ENCODE measurements at regions not wholly inside any gene's neighbourhood (a gene's known extent, or its start where the extent isn't known, plus 50 kb on each side); places are given as distances from the start of the nearest gene placed in this dataset.

- no peak overlapping the region for H3K4me3 ChIP-seq (replicated peaks in 1 of 4; ENCODE audit: control extremely low read depth in 1 of 4, insufficient read depth in 1 of 4, low read depth in 3 of 4, low read length in 4 of 4)
- H4K20me1 ChIP-seq (ENCODE audit: control insufficient read depth, extremely low read depth, insufficient read depth, low read length), result no peaks in the 10 kb centered on the region
- H3K79me2 ChIP-seq (ENCODE audit: control insufficient read depth, insufficient read depth, low read length), result no peaks in the 10 kb centered on the region
- no peaks in the 10 kb centered on the region for H3K4me1 ChIP-seq (ENCODE audit: control insufficient read depth, extremely low read depth, insufficient read depth, low read length)
- no peaks in the 10 kb centered on the region for H3K9me3 ChIP-seq (ENCODE audit: control insufficient read depth, insufficient read depth, low read depth, low read length)
- no peaks in the 10 kb centered on the region for H3K36me3 ChIP-seq (ENCODE audit: control insufficient read depth, insufficient read depth, low read length)
- TF ChIP-seq CTCF (conservative IDR thresholded peaks at IDR 0.05 in 1 of 2, IDR thresholded peaks at IDR 0.05 in 1 of 2; ENCODE audit: low read depth in 1 of 2, low read length in 2 of 2), result no peak
- no peak for TF ChIP-seq EZH2 (IDR thresholded peaks at IDR 0.05; ENCODE audit: low read length, missing control alignments)
- H2AFZ ChIP-seq (ENCODE audit: low read length), result no peak overlapping the region
- H3K27ac ChIP-seq (ENCODE audit: insufficient read depth, low read length), result no peak overlapping the region
- no peaks in the 10 kb centered on the region for H3K27me3 ChIP-seq (ENCODE audit: control insufficient read depth, insufficient read depth, low read length)
- H3K9ac ChIP-seq (ENCODE audit: insufficient read depth, low read length), result no peak overlapping the region
- H3K4me2 ChIP-seq (ENCODE audit: extremely low read depth, insufficient read depth, low read length), result no peak overlapping the region
- DNase-seq (ENCODE audit: low read depth in 2 of 2), result no peak
These were observed 237.9 kb downstream of the HDGFL1 start for GRCh38 chr6:22807261-22807660.

GRCh38 chr6:22807818-22808217, 238.5 kb downstream of the HDGFL1 start:
- Histone ChIP-seq H3K27ac (ENCODE audit: insufficient read depth, low read length) (no peak overlapping the region), H2AFZ (ENCODE audit: low read length) (no peak overlapping the region), H3K9ac (ENCODE audit: insufficient read depth, low read length) (no peak overlapping the region), H3K27me3 (ENCODE audit: control insufficient read depth, insufficient read depth, low read length) (no peaks in the 10 kb centered on the region), H3K4me1 (ENCODE audit: control insufficient read depth, extremely low read depth, insufficient read depth, low read length) (no peaks in the 10 kb centered on the region), H3K79me2 (ENCODE audit: control insufficient read depth, insufficient read depth, low read length) (no peaks in the 10 kb centered on the region), H3K36me3 (ENCODE audit: control insufficient read depth, insufficient read depth, low read length) (no peaks in the 10 kb centered on the region), H4K20me1 (ENCODE audit: control insufficient read depth, extremely low read depth, insufficient read depth, low read length) (no peaks in the 10 kb centered on the region), H3K4me3 (replicated peaks in 1 of 4; ENCODE audit: control extremely low read depth in 1 of 4, insufficient read depth in 1 of 4, low read depth in 3 of 4, low read length in 4 of 4) (no peak overlapping the region), H3K4me2 (ENCODE audit: extremely low read depth, insufficient read depth, low read length) (no peak overlapping the region), H3K9me3 (ENCODE audit: control insufficient read depth, insufficient read depth, low read depth, low read length) (no peaks in the 10 kb centered on the region)
- TF ChIP-seq EZH2 (IDR thresholded peaks at IDR 0.05; ENCODE audit: low read length, missing control alignments) (no peak), CTCF (conservative IDR thresholded peaks at IDR 0.05 in 1 of 2, IDR thresholded peaks at IDR 0.05 in 1 of 2; ENCODE audit: low read depth in 1 of 2, low read length in 2 of 2) (no peak)
- no peak for DNase-seq (ENCODE audit: low read depth in 2 of 2)

GRCh38 chr6:22808466-22808865, 239.1 kb downstream of the HDGFL1 start:
- no peak overlapping the region for H2AFZ ChIP-seq (ENCODE audit: low read length)
- TF ChIP-seq CTCF (conservative IDR thresholded peaks at IDR 0.05 in 1 of 2, IDR thresholded peaks at IDR 0.05 in 1 of 2; ENCODE audit: low read depth in 1 of 2, low read length in 2 of 2), result no peak
- TF ChIP-seq EZH2 (IDR thresholded peaks at IDR 0.05; ENCODE audit: low read length, missing control alignments), result no peak
- DNase-seq (ENCODE audit: low read depth in 2 of 2), result peak in 1 of 2 donors; percentile 2
- no peak overlapping the region for H3K4me3 ChIP-seq (replicated peaks in 1 of 4; ENCODE audit: control extremely low read depth in 1 of 4, insufficient read depth in 1 of 4, low read depth in 3 of 4, low read length in 4 of 4)
- H3K27ac ChIP-seq (ENCODE audit: insufficient read depth, low read length), result no peak overlapping the region
- no peaks in the 10 kb centered on the region for H3K36me3 ChIP-seq (ENCODE audit: control insufficient read depth, insufficient read depth, low read length)
- no peaks in the 10 kb centered on the region for H3K79me2 ChIP-seq (ENCODE audit: control insufficient read depth, insufficient read depth, low read length)
- H3K4me1 ChIP-seq (ENCODE audit: control insufficient read depth, extremely low read depth, insufficient read depth, low read length), result no peaks in the 10 kb centered on the region
- no peaks in the 10 kb centered on the region for H4K20me1 ChIP-seq (ENCODE audit: control insufficient read depth, extremely low read depth, insufficient read depth, low read length)
- H3K9me3 ChIP-seq (ENCODE audit: control insufficient read depth, insufficient read depth, low read depth, low read length), result no peaks in the 10 kb centered on the region
- H3K4me2 ChIP-seq (ENCODE audit: extremely low read depth, insufficient read depth, low read length), result no peak overlapping the region
- no peak overlapping the region for H3K9ac ChIP-seq (ENCODE audit: insufficient read depth, low read length)
- H3K27me3 ChIP-seq (ENCODE audit: control insufficient read depth, insufficient read depth, low read length), result no peaks in the 10 kb centered on the region
